ENCODE measurements at regions not wholly inside any gene's neighbourhood (a gene's known extent, or its start where the extent isn't known, plus 50 kb on each side); places are given as distances from the start of the nearest gene placed in this dataset.

GRCh38 chr18:59959073-59959472 lies 59.3 kb downstream of the PMAIP1 start:
- FAIRE-seq, result no peak

GRCh38 chr18:59957957-59958356 lies 58.2 kb downstream of the PMAIP1 start:
- FAIRE-seq, result no peak

DNA sequence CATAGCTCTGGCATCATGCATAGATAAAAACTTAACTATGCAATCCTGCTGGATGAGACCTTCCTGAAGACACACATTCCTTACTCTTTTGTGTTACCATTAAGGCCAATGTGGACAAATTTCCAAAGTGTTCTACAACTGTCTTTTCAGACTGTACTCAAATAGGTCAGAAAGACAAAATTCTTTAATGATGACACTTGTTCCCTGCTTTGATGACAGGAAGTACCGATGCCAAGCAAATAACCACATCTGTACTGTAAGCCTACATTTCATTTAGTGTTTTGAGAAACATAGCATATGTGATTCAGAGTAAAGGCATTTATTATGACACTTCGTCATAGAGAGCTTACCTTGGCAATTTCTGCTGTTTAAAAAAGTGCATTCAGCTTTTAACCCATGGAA lies 55.0 kb downstream of the PMAIP1 start:
- no peak for FAIRE-seq

GRCh38 chr18:59954241-59954640 lies 54.4 kb downstream of the PMAIP1 start:
- peak; percentile 61 for FAIRE-seq

Measured in endometrium (tissue), 2 donors.